B cell (primary cell): ENCODE measurements at regions not wholly inside any gene's neighbourhood (a gene's known extent, or its start where the extent isn't known, plus 50 kb on each side); places are given as distances from the start of the nearest gene placed in this dataset.
A peak's percentile ranks its signal among the peaks of the same experiment; 100 is the strongest.

ENCODE experiments used
- ATAC-seq: fragments of 200-7000 bp; cut with Tn5 transposase; one replicate; pipeline ENCODE4 v1.10.0; 2021; ENCODE audit warnings: low read depth, mild to moderate bottlenecking, moderate number of reproducible peaks, moderate library complexity
- CTCF ChIA-PET: fragments of 350-600 bp; sonication (Branson Sonifier 250); formaldehyde crosslinking; loops from one replicate; lab custom pipeline; 2021; ENCODE audit warnings: antibody characterized with exemption, inconsistent platforms; lab: Charles Lee
- POLR2A ChIA-PET: fragments of 350-600 bp; sonication (Branson Sonifier 250); formaldehyde crosslinking; loops from one replicate; lab custom pipeline; 2021; ENCODE audit warnings: antibody characterized with exemption; lab: Charles Lee
- DNase-seq: peaks from one replicate; pipeline ENCODE4 v3.0.0; 2013
- H2AFZ ChIP-seq: 2 replicates; pipeline ENCODE4 v1.6.1; 2012; ENCODE audit warnings: mild to moderate bottlenecking, low read depth, low read length; ENCODE audit not compliant: insufficient read depth, poor library complexity, severe bottlenecking
- H3K27ac ChIP-seq, 2 donors: 1 replicate in 1 of 2; 2 replicates in 1 of 2; pipeline ENCODE4 v1.5.1; 2012 to 2013; ENCODE audit warnings: low read length in 2 of 2, mild to moderate bottlenecking in 2 of 2, moderate library complexity in 1 of 2
- H3K27me3 ChIP-seq, 4 experiments: fragments of 200-600 bp in 1 of 4; sonication (generic) in 1 of 4; replicated peaks in 1 of 4; 1 replicate in 2 of 4; 2 replicates in 2 of 4; pipeline versions ENCODE4 v1.6.1 to v1.7.0; 2013 to 2016; ENCODE audit warnings: low read length in 3 of 4, mild to moderate bottlenecking in 2 of 4, mixed read lengths in 1 of 4, moderate library complexity in 1 of 4; ENCODE audit not compliant: insufficient read depth in 4 of 4, control insufficient read depth in 3 of 4; ENCODE audit errors: control extremely low read depth in 1 of 4
- H3K36me3 ChIP-seq, 2 experiments: replicated peaks in 1 of 2; 1 replicate in 1 of 2; 2 replicates in 1 of 2; pipeline versions ENCODE4 v1.6.1 to v1.7.1; 2013; ENCODE audit warnings: low read length in 1 of 2; ENCODE audit not compliant: insufficient read depth in 2 of 2, control insufficient read depth in 1 of 2; ENCODE audit errors: control extremely low read depth in 1 of 2, extremely low read depth in 1 of 2
- H3K4me1 ChIP-seq, 2 donors: fragments of 200-600 bp in 1 of 2; sonication (generic) in 1 of 2; 1 replicate in 1 of 2; 2 replicates in 1 of 2; pipeline versions ENCODE4 v1.5.1 to v1.6.1; 2013 to 2017; ENCODE audit warnings: low read length in 2 of 2; ENCODE audit not compliant: control insufficient read depth in 2 of 2, insufficient read depth in 2 of 2
- H3K4me2 ChIP-seq: replicated peaks from 2 replicates; pipeline ENCODE3; 2012; ENCODE audit warnings: mild to moderate bottlenecking, low read depth, low read length; ENCODE audit not compliant: poor library complexity, severe bottlenecking
- H3K4me3 ChIP-seq, 5 experiments: fragments of 200-600 bp in 1 of 5; sonication (generic) in 1 of 5; 1 replicate in 3 of 5; 2 replicates in 2 of 5; pipeline versions ENCODE4 v1.5.1 to v1.7.0; 2011 to 2016; ENCODE audit warnings: low read length in 4 of 5, mild to moderate bottlenecking in 4 of 5, low read depth in 2 of 5, control low read depth in 1 of 5, moderate library complexity in 1 of 5; ENCODE audit not compliant: insufficient read depth in 1 of 5; ENCODE audit errors: control extremely low read depth in 1 of 5, extremely low read depth in 1 of 5
- H3K79me2 ChIP-seq: fragments of 200-600 bp; sonication (generic); one replicate; pipeline ENCODE4 v1.6.0; 2016; ENCODE audit warnings: low read length; ENCODE audit not compliant: control insufficient read depth, insufficient read depth
- H3K9ac ChIP-seq: fragments of 200-600 bp; sonication (generic); 2 replicates; pipeline ENCODE4 v1.6.1; 2017; ENCODE audit warnings: mild to moderate bottlenecking, low read length, moderate library complexity
- H3K9me3 ChIP-seq, 3 donors: one replicate each; pipeline versions ENCODE4 v1.6.1 to v1.7.1; 2013; ENCODE audit warnings: low read length in 2 of 3; ENCODE audit not compliant: control insufficient read depth in 2 of 3, insufficient read depth in 1 of 3; ENCODE audit errors: control extremely low read depth in 1 of 3
- H4K20me1 ChIP-seq: 2 replicates; pipeline ENCODE4 v1.6.0; 2012; ENCODE audit warnings: mild to moderate bottlenecking, low read length; ENCODE audit not compliant: insufficient read depth, control insufficient read depth, poor library complexity, severe bottlenecking
- H3K27ac Mint-ChIP-seq: one replicate; pipeline ENCODE4 v1.8.0; 2021; ENCODE audit warnings: mixed read lengths
- H3K27me3 Mint-ChIP-seq: one replicate; pipeline ENCODE4 v1.8.0; 2021; ENCODE audit warnings: mixed read lengths
- H3K4me1 Mint-ChIP-seq: one replicate; pipeline ENCODE4 v1.8.0; 2021; ENCODE audit warnings: mixed read lengths
- H3K4me3 Mint-ChIP-seq: one replicate; pipeline ENCODE4 v1.8.0; 2021; ENCODE audit warnings: mixed read lengths
- H3K9me3 Mint-ChIP-seq: one replicate; pipeline ENCODE4 v1.8.0; 2022; ENCODE audit warnings: mixed read lengths; ENCODE audit not compliant: insufficient read depth
- EZH2 ChIP-seq: IDR thresholded peaks from 2 replicates; pipeline ENCODE4 v1.6.1; 2012; ENCODE audit warnings: borderline replicate concordance, low read depth, mild to moderate bottlenecking, moderate library complexity, low read length; ENCODE audit not compliant: insufficient read depth, poor library complexity, severe bottlenecking
- WGBS: methylation state at CpG from one replicate; pipeline ENCODE4 v1.1.5; 2013; ENCODE audit warnings: missing lambda C conversion rate; ENCODE audit not compliant: insufficient coverage; 5-methylcytosine and 5-hydroxymethylcytosine counted together
- intact Hi-C: fragments of 100-400 bp; cut with micrococcal nuclease; formaldehyde crosslinking; loops from one replicate; pipeline ENCODE4 v1.10.0; 2022
- TF ChIP-seq, protein P1 (sequence below): fragments of 200-600 bp; IDR thresholded peaks from one replicate; pipeline ENCODE4 v1.8.0; 2022; ENCODE audit warnings: antibody characterized with exemption, mild to moderate bottlenecking

GRCh38 chr6:139844907-139845306 lies 470.5 kb upstream of the CITED2 start:
- no peaks in the 10 kb centered on the region for H3K27me3 Mint-ChIP-seq
- H3K4me2 ChIP-seq: no peak overlapping the region
- H3K27ac ChIP-seq: no peak overlapping the region
- no peaks in the 10 kb centered on the region for H3K9me3 Mint-ChIP-seq
- H3K4me1 ChIP-seq: peaks cover 24 to 30% of the 10 kb centered on the region in 2 donors
- DNase-seq (no peak), ATAC-seq (no peak)
- no peak overlapping the region for H3K4me3 Mint-ChIP-seq
- TF ChIP-seq, protein P1, sequence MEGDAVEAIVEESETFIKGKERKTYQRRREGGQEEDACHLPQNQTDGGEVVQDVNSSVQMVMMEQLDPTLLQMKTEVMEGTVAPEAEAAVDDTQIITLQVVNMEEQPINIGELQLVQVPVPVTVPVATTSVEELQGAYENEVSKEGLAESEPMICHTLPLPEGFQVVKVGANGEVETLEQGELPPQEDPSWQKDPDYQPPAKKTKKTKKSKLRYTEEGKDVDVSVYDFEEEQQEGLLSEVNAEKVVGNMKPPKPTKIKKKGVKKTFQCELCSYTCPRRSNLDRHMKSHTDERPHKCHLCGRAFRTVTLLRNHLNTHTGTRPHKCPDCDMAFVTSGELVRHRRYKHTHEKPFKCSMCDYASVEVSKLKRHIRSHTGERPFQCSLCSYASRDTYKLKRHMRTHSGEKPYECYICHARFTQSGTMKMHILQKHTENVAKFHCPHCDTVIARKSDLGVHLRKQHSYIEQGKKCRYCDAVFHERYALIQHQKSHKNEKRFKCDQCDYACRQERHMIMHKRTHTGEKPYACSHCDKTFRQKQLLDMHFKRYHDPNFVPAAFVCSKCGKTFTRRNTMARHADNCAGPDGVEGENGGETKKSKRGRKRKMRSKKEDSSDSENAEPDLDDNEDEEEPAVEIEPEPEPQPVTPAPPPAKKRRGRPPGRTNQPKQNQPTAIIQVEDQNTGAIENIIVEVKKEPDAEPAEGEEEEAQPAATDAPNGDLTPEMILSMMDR: no peak
- no peak for TF ChIP-seq EZH2
- POLR2A ChIA-PET: no interaction called here
- no peaks in the 10 kb centered on the region for H3K36me3 ChIP-seq
- H3K27me3 ChIP-seq: no peaks in the 10 kb centered on the region
- CTCF ChIA-PET: no interaction called here
- no peak overlapping the region for H2AFZ ChIP-seq
- H3K4me1 Mint-ChIP-seq: peaks cover 34% of the 10 kb centered on the region
- H3K79me2 ChIP-seq: no peaks in the 10 kb centered on the region
- H4K20me1 ChIP-seq: no peaks in the 10 kb centered on the region
- no CpG with 5 or more reads among the region's 3 CpGs for WGBS
- H3K27ac Mint-ChIP-seq: no peak overlapping the region
- H3K9ac ChIP-seq: no peak overlapping the region
- H3K9me3 ChIP-seq: no peaks in the 10 kb centered on the region
- no peak overlapping the region for H3K4me3 ChIP-seq
- intact Hi-C loops: no loop called here

GRCh38 chr6:139841794-139842215 lies 467.4 kb upstream of the CITED2 start:
- ChIA-PET POLR2A (no interaction called here), CTCF (interaction anchor here (1.8 kb wide), 1 partner anchor 472 kb away, joined by 3 read pairs; no protein-coding TSS in a partner anchor)
- peak; percentile 71 for DNase-seq
- Histone ChIP-seq H2AFZ (peak overlapping the region; percentile 60), H3K4me3 (peak overlapping the region in 2 of 5 experiments; percentile 0 to 21), H3K79me2 (no peaks in the 10 kb centered on the region), H3K36me3 (no peaks in the 10 kb centered on the region), H3K27ac (peak overlapping the region in 1 of 2 donors; percentile 64), H3K9me3 (no peaks in the 10 kb centered on the region), H3K9ac (peak overlapping the region; percentile 17), H3K4me1 (peaks cover 30 to 37% of the 10 kb centered on the region in 2 donors), H4K20me1 (no peaks in the 10 kb centered on the region), H3K27me3 (no peaks in the 10 kb centered on the region), H3K4me2 (peak overlapping the region; percentile 55)
- intact Hi-C loops: no loop called here
- TF ChIP-seq, protein P1: no peak
- no peak for TF ChIP-seq EZH2
- Mint-ChIP-seq H3K4me1 (peaks cover 40% of the 10 kb centered on the region), H3K27me3 (no peaks in the 10 kb centered on the region), H3K4me3 (peak overlapping the region; percentile 60), H3K27ac (peak overlapping the region; percentile 53), H3K9me3 (no peaks in the 10 kb centered on the region)
- ATAC-seq: peak; percentile 78
- no CpG with 5 or more reads among the region's 2 CpGs for WGBS
